ENCODE measurements at regions not wholly inside any gene's neighbourhood (a gene's known extent, or its start where the extent isn't known, plus 50 kb on each side); places are given as distances from the start of the nearest gene placed in this dataset.
"Not testable (repeated sequence)": the region's sequence is repeated elsewhere in the genome, so short reads cannot be mapped to it uniquely, and the experiment has no call there.

- DNase-seq = peak; percentile 4
These were observed 56.0 kb upstream of the FAM174A start for GRCh38 chr5:100479079-100479688.

DNA sequence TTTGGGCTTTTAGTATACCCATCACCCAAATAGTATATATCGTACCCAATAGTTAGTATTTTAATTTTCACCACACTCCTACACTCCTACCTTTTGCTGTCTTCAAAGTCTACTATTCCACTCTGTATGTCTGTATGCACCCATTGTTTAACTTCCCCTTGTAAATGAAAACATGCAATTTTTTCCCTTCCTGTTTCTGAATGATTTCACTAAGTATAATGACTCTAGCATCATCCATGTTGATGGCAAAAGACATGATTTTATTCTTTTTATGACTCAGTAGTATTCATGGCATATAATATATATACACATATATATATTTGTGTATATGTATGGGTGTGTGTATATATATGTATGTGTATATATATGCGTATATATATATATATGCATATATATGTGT is 63.1 kb upstream of the FAM174A start:
- no peak for DNase-seq

GRCh38 chr5:100469767-100470166 is 65.4 kb upstream of the FAM174A start:
- no peak for DNase-seq

- no peak for DNase-seq
These were observed 70.8 kb upstream of the FAM174A start for GRCh38 chr5:100464418-100464817.

DNA sequence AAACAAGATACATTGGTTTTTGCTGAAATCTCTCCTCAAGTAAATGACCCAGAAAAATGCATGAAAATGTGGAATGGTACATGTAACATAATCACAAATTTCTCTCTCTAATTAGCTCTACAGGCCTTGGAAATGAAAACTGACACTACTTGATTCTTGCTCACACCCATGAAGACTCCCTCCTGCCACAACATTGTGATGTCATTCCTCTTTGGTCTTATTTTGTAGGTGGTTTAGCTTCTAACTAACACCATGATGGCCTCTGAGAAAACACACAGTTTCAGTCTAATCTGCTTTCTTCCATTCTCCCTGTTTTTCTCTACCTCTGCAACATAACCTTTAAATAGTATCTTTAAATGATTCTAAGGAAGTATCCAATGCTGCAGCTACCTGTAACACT is 78.6 kb upstream of the FAM174A start:
- no peak for DNase-seq

DNA sequence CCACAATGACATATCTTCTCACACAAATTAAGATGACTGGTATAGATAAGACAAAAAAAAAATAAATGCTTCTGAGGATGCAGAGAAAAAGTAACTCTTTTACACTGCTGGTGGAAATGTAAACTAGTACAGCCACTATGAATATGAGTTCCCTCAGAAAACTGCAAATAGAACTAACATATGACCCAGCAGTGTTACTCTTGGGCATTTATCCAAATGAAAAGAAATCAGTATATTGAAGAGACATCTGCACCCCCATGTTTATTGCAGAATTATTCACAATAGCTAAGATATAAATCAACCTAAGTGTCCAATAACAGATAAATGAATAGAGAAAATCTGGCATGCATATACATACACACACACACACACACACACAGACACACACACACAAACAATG is 83.0 kb upstream of the FAM174A start:
- DNase-seq = no peak

GRCh38 chr5:100448111-100448528 is 87.1 kb upstream of the FAM174A start:
- no peak for DNase-seq

- DNase-seq = no peak
These were observed 88.2 kb upstream of the FAM174A start for GRCh38 chr5:100446879-100447430.

- no peak for DNase-seq
These were observed 90.2 kb upstream of the FAM174A start for GRCh38 chr5:100444961-100445360.

GRCh38 chr5:100434815-100435214 is 100.4 kb upstream of the FAM174A start:
- no peak for DNase-seq

DNA sequence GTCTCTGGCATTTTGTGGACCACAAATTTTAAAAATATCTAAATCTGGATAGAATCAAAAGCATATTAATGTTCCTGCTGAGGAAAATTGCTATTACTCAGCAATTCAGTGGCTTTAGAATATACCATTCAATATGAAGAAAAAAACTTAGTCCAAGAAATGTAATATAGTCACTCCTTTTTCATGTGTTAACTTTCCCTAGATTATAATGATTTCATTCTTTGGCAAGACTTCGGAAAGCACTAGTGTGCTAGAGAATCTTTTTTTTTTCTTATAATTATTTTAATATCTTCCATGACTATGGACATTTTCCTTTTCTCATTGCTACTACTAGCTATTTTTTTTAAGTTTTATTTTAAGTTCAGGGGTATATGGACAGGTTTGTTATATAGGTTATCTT is 102.4 kb upstream of the FAM174A start:
- no peak for DNase-seq

DNA sequence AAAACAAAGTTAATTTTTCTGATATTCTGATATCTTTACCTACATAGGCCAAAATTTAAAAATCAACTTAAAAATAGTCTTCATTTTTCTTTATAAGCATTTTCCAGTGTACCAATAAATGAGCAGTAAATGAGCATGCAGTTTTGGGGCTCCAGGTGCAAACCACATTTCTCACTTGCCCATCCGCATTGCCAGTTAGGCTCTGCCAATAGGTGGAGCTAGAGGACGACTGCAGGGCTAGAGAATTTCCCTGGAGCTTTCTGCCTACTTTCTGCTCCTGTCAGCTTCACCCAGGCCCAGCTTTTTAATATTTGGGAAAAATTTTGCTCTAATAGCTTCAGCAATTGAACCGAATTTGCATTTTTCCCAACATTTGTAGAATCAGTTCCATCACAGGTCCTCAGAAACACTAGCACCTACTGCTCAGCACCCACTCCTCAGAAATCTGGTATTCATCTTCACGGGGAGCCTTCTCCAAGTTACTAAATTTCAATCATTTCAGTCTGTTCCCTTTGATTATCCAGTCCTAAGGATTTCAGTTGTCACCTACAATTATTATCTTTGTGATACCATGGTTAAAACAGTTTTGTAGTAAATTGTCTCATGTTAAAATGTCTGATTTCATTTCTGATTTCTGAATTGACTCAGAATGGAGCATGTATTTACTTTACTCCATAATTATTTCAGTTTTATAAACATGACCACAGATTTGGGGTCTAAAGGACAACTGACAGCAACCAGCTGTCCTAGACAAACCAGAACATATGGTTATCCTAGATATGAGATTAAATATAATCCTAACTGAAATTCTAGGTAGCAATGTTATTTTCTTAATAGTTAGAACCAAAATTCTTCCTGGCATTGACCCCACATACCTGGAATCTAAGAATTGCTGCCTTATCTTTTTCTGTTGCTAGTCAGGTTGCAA is 104.6 kb upstream of the FAM174A start:
- DNase-seq = peak; percentile 46

DNA sequence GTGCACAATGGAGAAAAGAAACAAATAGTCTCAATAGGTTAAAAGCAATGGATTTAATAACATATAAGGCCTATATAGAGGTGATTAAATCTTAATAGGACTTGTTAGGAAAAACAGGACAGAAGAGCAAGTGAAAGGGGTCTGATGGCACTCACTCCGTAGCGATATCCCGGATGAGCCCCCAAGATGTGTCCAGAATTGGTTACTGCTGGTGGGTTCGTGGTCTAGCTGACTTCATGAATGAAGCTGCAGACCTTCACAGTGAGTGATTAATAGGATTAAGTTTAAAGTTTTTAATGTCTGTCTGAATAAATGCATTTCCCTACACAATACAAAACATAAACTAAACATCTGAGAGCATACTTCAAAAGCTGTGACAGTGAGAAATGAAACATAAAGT is 110.4 kb upstream of the FAM174A start:
- DNase-seq = no peak

DNA sequence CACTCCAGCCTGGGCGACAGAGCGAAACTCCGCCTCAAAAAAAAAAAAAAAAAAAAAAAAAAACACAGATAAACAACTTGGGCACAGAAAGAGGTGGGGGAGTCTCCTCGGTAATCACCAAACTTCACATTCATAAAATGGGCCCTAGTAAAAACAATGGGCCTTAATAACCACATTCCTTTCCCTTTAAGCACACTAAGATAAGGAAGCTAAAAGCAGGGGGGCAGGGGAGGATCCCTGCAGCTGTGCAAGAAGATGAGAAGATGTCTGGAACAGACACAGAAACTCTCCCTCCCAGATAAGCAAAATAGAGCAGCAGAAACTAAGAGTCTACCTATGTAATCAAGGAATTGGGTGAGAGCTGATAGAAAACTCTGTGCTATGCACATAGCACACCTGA is 111.2 kb upstream of the FAM174A start:
- no peak for DNase-seq

DNA sequence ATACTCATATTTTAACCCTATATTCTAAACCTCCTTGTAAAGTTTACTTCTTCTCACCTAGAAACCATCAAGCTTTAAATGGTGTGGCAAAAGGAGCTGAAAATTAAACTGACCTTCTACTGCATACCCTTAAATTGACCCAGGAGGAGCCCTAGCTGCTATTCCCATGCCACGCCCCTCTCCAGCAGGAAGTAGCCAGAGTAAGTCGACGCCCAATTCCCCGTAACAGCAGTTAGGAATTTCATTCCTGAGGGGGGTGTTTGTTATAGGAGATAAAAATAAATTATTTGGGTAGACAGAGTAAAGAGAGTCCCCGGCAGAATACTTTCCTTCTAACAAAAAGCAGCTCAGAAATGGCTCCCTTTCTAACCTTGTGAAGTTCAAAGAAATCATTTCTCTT is 111.8 kb upstream of the FAM174A start:
- DNase-seq = no peak

DNA sequence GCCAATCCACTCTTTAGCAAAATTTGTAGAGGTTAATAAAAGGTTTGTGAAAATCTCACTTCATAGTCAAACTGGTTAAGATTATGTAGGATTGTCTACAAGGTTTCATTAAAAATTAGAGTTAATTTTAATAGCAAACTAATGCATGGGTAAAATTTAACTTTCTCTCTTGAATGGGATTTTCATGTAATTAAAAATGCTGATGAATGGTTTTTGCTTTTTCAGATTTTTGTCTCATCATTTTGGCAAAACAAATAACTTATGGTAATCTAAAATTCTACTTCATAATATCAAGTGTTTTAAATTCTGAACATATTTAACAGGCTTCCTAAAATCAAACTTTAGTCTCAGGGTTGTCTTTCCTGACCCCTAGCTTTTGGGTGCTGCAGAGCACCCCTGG is 113.8 kb upstream of the FAM174A start:
- no peak for DNase-seq

DNA sequence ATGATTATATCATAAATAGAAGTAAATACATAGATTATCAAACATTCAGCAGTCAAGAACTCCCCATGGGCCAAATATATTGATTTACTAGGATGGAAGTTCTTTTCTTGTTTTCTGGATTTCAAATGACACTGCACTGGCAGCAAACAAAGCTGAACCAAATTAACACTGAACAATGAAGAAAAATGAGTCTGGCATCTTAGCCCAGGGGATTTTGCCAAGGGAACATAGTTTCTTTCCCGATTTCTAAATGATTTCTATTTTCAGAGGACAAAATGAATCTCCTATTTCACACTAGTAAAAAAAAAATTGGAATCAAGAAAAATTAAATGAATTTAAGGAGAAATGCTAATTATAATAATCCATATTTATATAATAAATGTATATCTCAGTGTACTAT is 116.9 kb upstream of the FAM174A start:
- no peak for DNase-seq

DNA sequence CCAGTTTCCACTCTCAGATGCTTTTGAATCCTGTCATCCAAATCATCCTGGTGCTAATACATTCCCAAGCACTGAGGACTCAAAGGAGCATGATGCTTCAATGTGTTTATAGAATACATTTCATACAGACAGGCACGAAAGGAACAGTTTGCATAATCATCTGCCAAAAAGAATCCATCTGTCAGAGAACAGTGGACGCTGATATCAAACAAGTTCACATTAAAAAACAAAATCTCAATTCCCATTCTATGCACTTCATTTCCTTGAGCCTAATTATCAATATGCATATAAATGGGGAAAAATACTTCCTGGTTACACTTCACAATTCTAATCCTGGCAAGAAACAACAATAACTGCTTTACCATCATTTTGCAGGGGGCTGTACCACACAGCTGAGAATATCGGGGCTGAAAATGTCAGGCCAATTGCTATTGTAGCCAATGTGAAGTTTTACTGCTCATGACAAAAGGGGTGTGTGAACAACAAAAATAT is 125.5 kb upstream of the FAM174A start:
- no peak for DNase-seq

- no peak for DNase-seq
These were observed 128.1 kb upstream of the FAM174A start for GRCh38 chr5:100407053-100407452.

DNA sequence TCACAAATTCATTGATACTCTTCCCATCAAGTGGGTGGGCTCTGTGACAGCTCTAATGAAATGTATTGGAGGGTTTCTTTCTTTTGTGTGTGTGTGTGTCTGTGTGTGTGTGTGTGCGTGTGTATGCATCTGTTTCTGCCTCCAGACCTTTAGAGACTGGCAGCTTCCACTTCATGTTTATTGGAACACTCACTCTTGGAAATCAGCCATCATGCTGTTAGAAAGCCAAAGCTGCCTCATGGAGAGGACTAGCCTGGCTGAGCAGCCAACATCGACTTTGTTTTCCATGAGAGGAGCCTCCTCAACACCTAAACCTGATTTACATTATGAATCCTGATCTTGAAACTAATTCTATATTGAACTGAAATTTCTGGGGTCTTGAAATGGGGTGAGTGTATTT is 128.5 kb upstream of the FAM174A start:
- DNase-seq = no peak

GRCh38 chr5:100402071-100402470 is 133.1 kb upstream of the FAM174A start:
- DNase-seq = no peak

DNA sequence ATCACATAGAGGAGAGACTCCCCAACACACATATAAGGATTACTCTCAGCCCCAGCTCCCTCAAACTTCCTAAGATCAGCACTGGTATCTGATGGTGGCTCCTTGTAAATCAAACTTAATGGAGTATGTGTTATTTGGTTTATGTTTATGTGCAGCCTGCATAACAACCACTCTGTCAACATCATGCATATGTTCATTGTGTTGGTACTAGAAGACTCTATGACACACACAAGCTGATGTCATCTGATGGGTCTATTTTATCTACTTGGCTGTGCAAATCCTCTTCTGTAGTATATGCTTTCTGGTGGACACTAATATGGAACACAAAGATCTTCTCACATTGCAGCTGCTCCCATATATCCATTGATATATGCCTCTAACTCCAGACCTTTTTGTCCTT is 134.0 kb upstream of the FAM174A start:
- DNase-seq = no peak

- DNase-seq = not testable (repeated sequence)
These were observed 136.4 kb upstream of the FAM174A start for GRCh38 chr5:100398815-100399214.
